HAP-1 (cell line): ENCODE measurements at regions not wholly inside any gene's neighbourhood (a gene's known extent, or its start where the extent isn't known, plus 50 kb on each side); places are given as distances from the start of the nearest gene placed in this dataset.

Source experiments
- DNase-seq, 2 experiments: peaks; one replicate each; pipeline ENCODE4 v3.0.0-alpha.2; 2016 to 2020; ENCODE audit warnings: low spot score in 2 of 2
- H3K27me3 ChIP-seq: fragments of 250-450 bp; sonication (Bioruptor Pico); 2 replicates; pipeline ENCODE4 v1.5.1; 2020; ENCODE audit warnings: low read depth, mild to moderate bottlenecking, moderate library complexity
- H3K36me3 ChIP-seq: fragments of 250-450 bp; sonication (Bioruptor Pico); replicated peaks from 2 replicates; pipeline ENCODE4 v1.5.1; 2020; ENCODE audit warnings: mild to moderate bottlenecking
- H3K4me1 ChIP-seq: fragments of 250-450 bp; sonication (Bioruptor Pico); 2 replicates; pipeline ENCODE4 v1.5.1; 2020; ENCODE audit warnings: mild to moderate bottlenecking
- H3K4me3 ChIP-seq: fragments of 250-450 bp; sonication (Bioruptor Pico); 2 replicates; pipeline ENCODE4 v1.5.1; 2020; ENCODE audit warnings: mild to moderate bottlenecking, moderate library complexity
- H3K9me3 ChIP-seq: fragments of 250-450 bp; sonication (Bioruptor Pico); 2 replicates; pipeline ENCODE4 v1.5.1; 2020; ENCODE audit warnings: mild to moderate bottlenecking, moderate library complexity
- in situ Hi-C: fragments of 300-500 bp; cut with MboI; formaldehyde crosslinking; loops from 3 replicates; pipeline ENCODE4 v1.14.3; 2020; ENCODE audit warnings: low sequenced_read_pairs, inconsistent platforms, mixed read lengths

DNA sequence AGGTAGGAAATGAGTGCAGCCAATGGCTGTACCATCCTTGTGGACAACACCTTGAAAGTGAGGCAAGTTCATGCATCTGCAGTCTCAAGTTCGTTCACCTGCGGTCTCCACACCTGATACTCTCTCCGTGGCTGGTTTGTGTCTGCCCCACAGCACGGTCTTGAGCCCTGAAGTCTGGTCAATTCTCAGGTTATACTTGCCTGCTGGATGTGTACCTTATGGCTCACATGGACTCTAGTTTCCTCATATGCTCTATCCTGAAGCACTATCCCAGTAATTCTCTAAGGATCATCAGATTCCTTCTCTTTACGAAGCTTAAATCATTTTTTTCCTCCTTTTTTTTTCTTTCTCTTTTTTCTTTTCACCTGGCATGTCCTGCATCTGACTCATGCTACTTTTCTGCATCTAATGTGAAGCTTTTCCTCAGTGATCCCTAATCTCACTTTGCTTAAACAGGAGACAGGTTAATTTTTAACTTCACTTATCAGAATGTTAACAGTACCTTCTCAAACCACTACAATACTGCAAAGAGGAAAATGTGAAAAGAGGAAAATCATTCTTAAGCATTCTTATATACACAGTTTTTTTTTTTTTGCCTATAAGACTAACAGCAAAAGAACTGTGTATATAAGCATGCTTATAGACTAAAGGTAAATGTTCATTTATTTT, 511.2 kb downstream of the SOX11 start:
- no peak for DNase-seq
- in situ Hi-C loops, result no loop called here
- Histone ChIP-seq H3K4me3 (no peak overlapping the region), H3K36me3 (no peaks in the 10 kb centered on the region), H3K9me3 (no peaks in the 10 kb centered on the region), H3K4me1 (no peaks in the 10 kb centered on the region), H3K27me3 (no peaks in the 10 kb centered on the region)

DNA sequence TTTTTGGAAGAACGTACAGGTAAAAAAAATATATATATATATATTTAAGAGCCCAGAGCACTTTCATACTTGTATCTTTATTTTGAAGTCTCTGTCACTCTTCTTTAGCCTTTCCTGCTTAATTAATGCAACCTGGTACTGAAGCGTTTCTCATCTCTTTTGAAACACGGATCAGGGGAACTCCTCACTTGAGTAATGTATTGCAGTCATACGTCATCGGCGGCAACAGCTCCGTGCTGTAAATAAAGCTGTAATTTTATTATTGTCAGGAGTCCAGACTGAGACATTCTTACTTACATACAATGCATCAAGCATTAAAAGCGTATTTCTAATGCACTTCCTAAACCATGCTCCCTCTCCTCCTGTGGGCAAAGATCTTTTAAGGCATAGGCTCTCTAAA, 514.7 kb downstream of the SOX11 start:
- DNase-seq, result no peak
- in situ Hi-C loops, result no loop called here
- Histone ChIP-seq H3K27me3 (no peaks in the 10 kb centered on the region), H3K36me3 (no peaks in the 10 kb centered on the region), H3K9me3 (no peaks in the 10 kb centered on the region), H3K4me1 (no peaks in the 10 kb centered on the region), H3K4me3 (no peak overlapping the region)

- Histone ChIP-seq H3K4me1 (no peaks in the 10 kb centered on the region), H3K9me3 (no peaks in the 10 kb centered on the region), H3K4me3 (no peak overlapping the region), H3K36me3 (no peaks in the 10 kb centered on the region), H3K27me3 (no peaks in the 10 kb centered on the region)
- in situ Hi-C loops, result no loop called here
- no peak for DNase-seq
These were observed 519.1 kb downstream of the SOX11 start for GRCh38 chr2:6211236-6211635.

DNA sequence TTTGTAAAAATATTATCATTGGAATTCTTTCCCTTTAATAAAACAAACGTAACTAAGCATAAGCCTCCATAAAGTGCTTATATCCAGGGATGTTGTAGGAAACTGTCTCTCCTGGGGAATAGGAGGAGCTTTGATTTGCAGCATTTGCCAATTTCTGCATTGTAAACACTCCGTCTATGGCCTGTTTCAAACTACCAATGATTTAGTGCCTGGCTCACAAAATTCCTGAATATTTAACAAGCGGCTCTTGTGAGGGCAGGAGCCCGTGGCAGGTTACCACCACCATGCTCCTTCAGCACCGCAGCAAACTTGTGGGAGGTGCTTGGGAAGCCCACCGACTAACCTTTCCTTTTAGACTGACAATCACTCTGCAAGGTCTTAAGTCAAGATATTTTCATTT, 520.3 kb downstream of the SOX11 start:
- H3K4me1 ChIP-seq, result no peaks in the 10 kb centered on the region
- no peak for DNase-seq
- no peaks in the 10 kb centered on the region for H3K36me3 ChIP-seq
- H3K9me3 ChIP-seq, result no peaks in the 10 kb centered on the region
- H3K4me3 ChIP-seq, result no peak overlapping the region
- H3K27me3 ChIP-seq, result no peaks in the 10 kb centered on the region
- in situ Hi-C loops, result no loop called here

GRCh38 chr2:6213056-6213780, 521.0 kb downstream of the SOX11 start:
- H3K27me3 ChIP-seq, result no peaks in the 10 kb centered on the region
- no peaks in the 10 kb centered on the region for H3K4me1 ChIP-seq
- no peaks in the 10 kb centered on the region for H3K9me3 ChIP-seq
- no peaks in the 10 kb centered on the region for H3K36me3 ChIP-seq
- in situ Hi-C loops, result no loop called here
- no peak for DNase-seq
- H3K4me3 ChIP-seq, result no peak overlapping the region

GRCh38 chr2:6214471-6214870, 522.3 kb downstream of the SOX11 start:
- Histone ChIP-seq H3K4me1 (no peaks in the 10 kb centered on the region), H3K36me3 (no peaks in the 10 kb centered on the region), H3K27me3 (no peaks in the 10 kb centered on the region), H3K9me3 (no peaks in the 10 kb centered on the region; the same call in 1 of the 2 replicates), H3K4me3 (no peak overlapping the region)
- in situ Hi-C loops, result no loop called here
- DNase-seq, result no peak

GRCh38 chr2:6215053-6215452, 522.9 kb downstream of the SOX11 start:
- no peak for DNase-seq
- no peaks in the 10 kb centered on the region for H3K36me3 ChIP-seq
- H3K27me3 ChIP-seq, result no peaks in the 10 kb centered on the region
- no peaks in the 10 kb centered on the region for H3K4me1 ChIP-seq
- no peak overlapping the region for H3K4me3 ChIP-seq
- no peaks in the 10 kb centered on the region; the same call in 1 of the 2 replicates for H3K9me3 ChIP-seq
- in situ Hi-C loops, result no loop called here

DNA sequence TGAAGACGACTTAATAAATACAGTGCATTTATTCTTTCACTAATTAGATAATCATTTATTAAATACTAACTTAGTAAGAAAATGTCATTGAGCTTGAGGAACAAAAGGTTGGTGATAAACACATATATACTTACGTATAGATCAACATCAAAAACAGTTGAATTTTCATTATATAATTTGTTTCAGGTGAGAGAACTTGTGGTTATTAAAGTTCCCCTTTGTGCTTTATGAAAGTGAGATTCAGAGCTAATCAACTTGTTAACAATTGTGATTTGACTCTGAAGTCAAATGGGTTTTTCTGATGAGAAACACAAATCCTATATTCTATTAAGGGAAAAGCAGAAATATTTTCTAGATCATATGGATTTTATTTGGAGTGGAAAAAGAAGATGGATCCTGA, 524.0 kb downstream of the SOX11 start:
- no peak for DNase-seq
- Histone ChIP-seq H3K27me3 (no peaks in the 10 kb centered on the region), H3K36me3 (no peaks in the 10 kb centered on the region), H3K4me1 (no peaks in the 10 kb centered on the region), H3K4me3 (no peak overlapping the region), H3K9me3 (no peaks in the 10 kb centered on the region; the same call in 1 of the 2 replicates)
- in situ Hi-C loops, result no loop called here

DNA sequence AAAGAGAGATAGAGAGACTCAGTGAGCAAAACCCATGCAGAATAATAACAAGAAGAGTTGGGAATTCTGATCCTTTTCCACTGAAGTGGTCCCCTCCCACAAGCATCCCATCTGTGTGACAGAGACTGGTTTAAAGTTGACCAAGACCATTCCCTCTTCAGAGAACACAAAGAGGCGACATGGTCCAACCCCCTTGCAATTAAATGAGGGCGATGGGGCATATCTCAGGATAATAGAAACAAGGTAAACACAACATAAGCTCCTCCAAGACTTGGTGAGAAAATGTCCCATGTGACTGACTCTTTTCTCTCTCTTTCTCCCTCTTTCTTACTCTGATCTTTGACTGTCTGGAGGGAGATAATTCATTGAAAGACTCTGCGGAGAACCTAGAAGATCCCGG, 526.7 kb downstream of the SOX11 start:
- Histone ChIP-seq H3K9me3 (no peaks in the 10 kb centered on the region; the same call in 1 of the 2 replicates), H3K4me1 (no peaks in the 10 kb centered on the region), H3K27me3 (no peaks in the 10 kb centered on the region), H3K36me3 (no peaks in the 10 kb centered on the region), H3K4me3 (no peak overlapping the region)
- no peak for DNase-seq
- in situ Hi-C loops, result no loop called here

GRCh38 chr2:6219906-6220305, 527.7 kb downstream of the SOX11 start:
- Histone ChIP-seq H3K36me3 (no peaks in the 10 kb centered on the region), H3K4me3 (no peak overlapping the region), H3K4me1 (no peaks in the 10 kb centered on the region), H3K27me3 (no peaks in the 10 kb centered on the region), H3K9me3 (no peaks in the 10 kb centered on the region; the same call in 1 of the 2 replicates)
- in situ Hi-C loops, result no loop called here
- DNase-seq, result no peak

DNA sequence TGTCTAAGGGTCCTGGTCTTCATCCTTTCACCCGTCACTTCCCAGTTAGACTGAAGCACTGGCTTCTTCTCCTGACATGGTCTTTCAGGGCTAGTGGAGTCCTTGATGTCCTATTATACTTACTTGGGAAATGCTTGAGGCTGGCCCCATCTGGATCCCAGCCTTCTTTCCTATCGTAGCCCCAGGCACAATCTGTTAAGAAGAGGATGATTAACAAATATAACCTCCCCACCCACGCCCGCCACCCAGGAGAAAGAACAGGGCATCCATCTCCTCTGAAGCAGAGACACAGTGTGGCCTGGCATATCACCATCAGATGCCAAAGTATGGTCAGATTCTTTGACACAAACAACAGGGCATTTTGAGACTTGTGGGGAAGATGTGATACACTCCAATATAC, 530.1 kb downstream of the SOX11 start:
- Histone ChIP-seq H3K27me3 (no peaks in the 10 kb centered on the region), H3K36me3 (no peaks in the 10 kb centered on the region), H3K4me3 (no peak overlapping the region), H3K4me1 (no peaks in the 10 kb centered on the region), H3K9me3 (no peaks in the 10 kb centered on the region; the same call in 1 of the 2 replicates)
- DNase-seq, result no peak
- in situ Hi-C loops, result no loop called here

DNA sequence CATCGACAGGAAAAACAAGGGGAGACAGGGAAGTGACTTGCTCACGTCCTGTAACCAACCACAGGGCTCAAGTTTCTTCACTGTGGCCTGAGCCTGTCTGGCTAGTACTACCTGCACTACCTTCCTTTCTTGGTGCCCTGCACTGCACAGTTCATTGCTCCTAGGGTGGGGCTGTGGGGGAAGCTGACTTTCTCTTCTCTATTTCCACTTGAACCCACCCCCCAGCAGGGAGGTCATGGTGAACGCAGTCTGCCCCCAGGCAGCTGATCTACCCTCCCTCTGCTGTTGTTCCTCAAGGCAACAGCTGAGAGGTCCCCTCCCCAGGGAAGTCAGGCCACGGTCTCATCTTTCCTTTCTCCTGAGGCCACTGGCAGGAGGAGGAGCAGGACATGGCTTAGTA, 532.1 kb downstream of the SOX11 start:
- no peaks in the 10 kb centered on the region for H3K4me1 ChIP-seq
- H3K36me3 ChIP-seq, result no peaks in the 10 kb centered on the region
- no peaks in the 10 kb centered on the region for H3K9me3 ChIP-seq
- in situ Hi-C loops, result no loop called here
- H3K4me3 ChIP-seq, result no peak overlapping the region
- DNase-seq, result no peak
- no peaks in the 10 kb centered on the region for H3K27me3 ChIP-seq

- Histone ChIP-seq H3K27me3 (no peaks in the 10 kb centered on the region), H3K36me3 (no peaks in the 10 kb centered on the region), H3K4me3 (no peak overlapping the region), H3K9me3 (no peaks in the 10 kb centered on the region), H3K4me1 (no peaks in the 10 kb centered on the region)
- in situ Hi-C loops, result no loop called here
- no peak for DNase-seq
These were observed 536.1 kb downstream of the SOX11 start for GRCh38 chr2:6228251-6228650.

DNA sequence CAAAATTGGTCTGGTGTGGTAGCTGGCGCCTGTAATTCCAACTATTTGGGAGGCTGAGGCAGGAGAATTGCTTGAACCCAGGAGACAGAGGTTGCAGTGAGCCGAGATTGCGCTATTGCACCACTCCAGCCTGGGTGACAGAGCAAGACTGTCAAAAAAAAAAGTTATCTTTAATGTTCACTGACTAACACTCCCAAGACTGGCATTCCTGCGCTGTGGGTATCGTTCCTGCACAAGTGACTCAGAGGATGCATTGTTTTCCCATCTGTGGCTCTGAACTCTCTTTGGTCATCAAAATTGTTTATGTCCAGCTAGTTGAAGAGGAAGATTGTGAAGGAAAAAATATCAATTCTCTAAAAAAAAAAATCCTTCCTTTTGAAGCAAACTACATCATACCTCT, 539.0 kb downstream of the SOX11 start:
- no peak overlapping the region for H3K4me3 ChIP-seq
- in situ Hi-C loops, result no loop called here
- no peaks in the 10 kb centered on the region for H3K27me3 ChIP-seq

More for the DNA sequence above, 539.0 kb downstream of the SOX11 start:
- Histone ChIP-seq H3K9me3 (no peaks in the 10 kb centered on the region), H3K4me1 (no peaks in the 10 kb centered on the region), H3K36me3 (no peaks in the 10 kb centered on the region)
- no peak for DNase-seq
